Memory B cell (primary cell): ENCODE measurements at regions not wholly inside any gene's neighbourhood (a gene's known extent, or its start where the extent isn't known, plus 50 kb on each side); places are given as distances from the start of the nearest gene placed in this dataset.
"Not testable (repeated sequence)": the region's sequence is repeated elsewhere in the genome, so short reads cannot be mapped to it uniquely, and the experiment has no call there.

ENCODE experiments used
- ATAC-seq: fragments of 150-1000 bp; cut with Tn5 transposase; 2 replicates; pipeline ENCODE4 v1.10.0; 2021; ENCODE audit warnings: low read depth, mild to moderate bottlenecking, moderate library complexity
- DNase-seq, 2 donors: peaks; one replicate each; pipeline ENCODE4 v3.0.0; 2022; ENCODE audit warnings: low spot score in 2 of 2
- H3K27ac Mint-ChIP-seq: one replicate; pipeline ENCODE4 v1.8.0; 2022; ENCODE audit warnings: mild to moderate bottlenecking, moderate library complexity, mixed read lengths
- H3K27me3 Mint-ChIP-seq: one replicate; pipeline ENCODE4 v1.8.0; 2022; ENCODE audit warnings: mixed read lengths
- H3K36me3 Mint-ChIP-seq: one replicate; pipeline ENCODE4 v1.8.0; 2022; ENCODE audit warnings: mild to moderate bottlenecking, mixed read lengths
- H3K4me1 Mint-ChIP-seq: one replicate; pipeline ENCODE4 v1.8.0; 2022; ENCODE audit warnings: mixed read lengths
- H3K4me3 Mint-ChIP-seq: one replicate; pipeline ENCODE4 v1.8.0; 2022; ENCODE audit warnings: mild to moderate bottlenecking, moderate library complexity, mixed read lengths
- H3K9me3 Mint-ChIP-seq: one replicate; pipeline ENCODE4 v1.8.0; 2022; ENCODE audit warnings: mixed read lengths

DNA sequence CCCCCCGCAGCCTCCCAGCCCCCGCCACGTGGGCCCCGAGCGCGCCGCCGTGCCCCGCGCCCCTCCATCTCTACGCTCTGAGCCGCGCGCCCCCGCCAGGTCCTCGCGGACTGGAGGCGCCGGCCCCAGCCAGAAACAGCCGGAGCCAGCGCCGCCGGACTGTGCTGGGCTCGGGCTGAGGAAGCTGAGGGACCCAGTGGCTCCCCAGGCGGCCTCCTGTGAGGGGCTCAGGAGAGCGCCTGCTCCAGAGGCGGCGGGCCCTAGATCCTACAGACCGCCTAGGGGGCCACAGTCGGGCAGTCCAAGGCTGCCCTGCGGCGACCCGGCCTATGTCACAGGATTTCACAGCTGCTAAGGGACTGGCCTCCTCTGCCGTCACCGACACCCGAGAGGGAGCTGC lies 82.1 kb downstream of the NENF start:
- Mint-ChIP-seq H3K27ac (no peak overlapping the region), H3K4me1 (peaks cover 5% of the 10 kb centered on the region), H3K9me3 (no peaks in the 10 kb centered on the region), H3K4me3 (peak overlapping the region; percentile 56), H3K36me3 (no peaks in the 10 kb centered on the region), H3K27me3 (peaks cover 30% of the 10 kb centered on the region)
- ATAC-seq (peak; percentile 21), DNase-seq (no peak)

DNA sequence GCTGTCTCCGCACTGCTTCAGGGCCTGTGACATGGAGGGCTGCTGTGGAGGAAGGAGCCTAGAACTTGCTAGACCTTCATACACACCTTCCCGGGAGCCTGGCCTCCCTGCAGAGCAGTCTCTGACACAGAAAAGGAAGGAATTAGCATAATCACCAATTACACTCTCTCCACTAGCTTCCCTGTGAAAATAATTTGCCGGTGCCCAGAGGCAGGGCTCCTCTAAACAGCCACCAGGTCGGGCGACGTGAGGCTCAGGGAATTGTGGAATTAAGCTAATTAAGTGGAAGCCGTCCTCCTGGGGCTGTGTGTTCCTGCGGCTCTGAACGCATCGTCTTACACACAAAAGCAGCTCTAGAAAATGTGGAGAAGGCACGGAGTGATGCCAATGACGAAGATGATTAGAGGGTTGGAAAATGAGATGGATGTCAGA lies 82.6 kb downstream of the NENF start:
- no peaks in the 10 kb centered on the region for H3K36me3 Mint-ChIP-seq
- ATAC-seq (peak; percentile 24), DNase-seq (no peak)
- H3K4me1 Mint-ChIP-seq = peaks cover 5% of the 10 kb centered on the region
- no peak overlapping the region for H3K27ac Mint-ChIP-seq
- H3K4me3 Mint-ChIP-seq = no peak overlapping the region
- H3K9me3 Mint-ChIP-seq = no peaks in the 10 kb centered on the region
- peaks cover 30% of the 10 kb centered on the region for H3K27me3 Mint-ChIP-seq

DNA sequence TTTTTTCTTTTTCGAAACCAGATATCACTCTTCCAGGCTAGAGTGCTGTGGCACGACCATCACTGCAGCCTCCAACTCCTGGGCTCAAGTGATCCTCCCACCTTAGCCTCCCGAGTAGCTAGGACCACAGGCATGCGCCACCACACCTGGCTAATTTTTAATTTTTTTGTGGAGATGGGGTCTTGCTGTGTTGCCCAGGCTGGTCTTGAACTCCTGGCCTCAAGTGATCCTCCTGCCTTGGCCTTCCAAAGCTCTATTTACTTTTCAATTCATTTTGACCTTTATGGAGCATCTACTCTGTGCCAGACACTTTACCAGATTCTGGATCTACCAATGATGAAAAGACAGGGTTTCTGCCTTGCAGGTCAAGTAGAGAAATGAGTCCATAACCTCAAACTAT lies 83.3 kb downstream of the NENF start:
- H3K4me1 Mint-ChIP-seq, H3K27ac Mint-ChIP-seq, H3K4me3 Mint-ChIP-seq, H3K9me3 Mint-ChIP-seq, ATAC-seq, DNase-seq, H3K36me3 Mint-ChIP-seq: not testable (repeated sequence)
- H3K27me3 Mint-ChIP-seq = peaks cover 27% of the 10 kb centered on the region

GRCh38 chr1:212518188-212519054 lies 85.7 kb downstream of the NENF start:
- Mint-ChIP-seq H3K36me3 (no peaks in the 10 kb centered on the region), H3K4me3 (no peak overlapping the region), H3K27ac (no peak overlapping the region), H3K9me3 (no peaks in the 10 kb centered on the region), H3K4me1 (peaks cover 5% of the 10 kb centered on the region), H3K27me3 (peaks cover 22% of the 10 kb centered on the region)
- ATAC-seq (no peak), DNase-seq (no peak)

DNA sequence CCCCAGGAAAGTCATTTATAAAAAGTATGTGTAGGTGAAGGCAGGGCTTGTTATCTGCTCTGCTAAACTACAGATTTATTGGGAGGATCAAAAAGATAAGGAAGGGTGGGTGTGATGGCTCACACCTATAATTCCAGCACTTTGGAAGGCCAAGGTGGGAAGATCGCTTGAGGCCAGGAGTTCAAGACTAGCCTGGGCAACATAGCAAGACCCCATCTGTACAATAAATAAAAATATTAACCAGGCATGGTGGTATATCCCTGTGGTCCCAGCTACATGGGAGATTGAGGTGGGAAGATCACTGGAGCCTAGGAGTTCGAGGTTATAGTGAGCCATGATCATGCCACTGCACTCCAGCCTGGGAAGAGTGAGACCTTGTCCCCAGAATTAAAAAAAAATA lies 86.4 kb downstream of the NENF start:
- H3K4me1 Mint-ChIP-seq = peaks cover 2% of the 10 kb centered on the region
- no peak overlapping the region for H3K27ac Mint-ChIP-seq
- H3K36me3 Mint-ChIP-seq = no peaks in the 10 kb centered on the region
- no peak overlapping the region for H3K4me3 Mint-ChIP-seq
- peaks cover 21% of the 10 kb centered on the region for H3K27me3 Mint-ChIP-seq
- no peaks in the 10 kb centered on the region for H3K9me3 Mint-ChIP-seq
- no peak for DNase-seq
- no peak for ATAC-seq

- DNase-seq (no peak), ATAC-seq (no peak)
- H3K36me3 Mint-ChIP-seq = no peaks in the 10 kb centered on the region
- H3K9me3 Mint-ChIP-seq = no peaks in the 10 kb centered on the region
- H3K4me1 Mint-ChIP-seq = no peaks in the 10 kb centered on the region
- peaks cover 19% of the 10 kb centered on the region for H3K27me3 Mint-ChIP-seq
- H3K27ac Mint-ChIP-seq = no peak overlapping the region
- no peak overlapping the region for H3K4me3 Mint-ChIP-seq
These were observed 87.6 kb downstream of the NENF start for GRCh38 chr1:212520299-212520698.

- no peak overlapping the region for H3K27ac Mint-ChIP-seq
- no peaks in the 10 kb centered on the region for H3K4me1 Mint-ChIP-seq
- DNase-seq (no peak), ATAC-seq (no peak)
- H3K4me3 Mint-ChIP-seq = no peak overlapping the region
- no peaks in the 10 kb centered on the region for H3K36me3 Mint-ChIP-seq
- H3K27me3 Mint-ChIP-seq = peaks cover 15% of the 10 kb centered on the region
- H3K9me3 Mint-ChIP-seq = no peaks in the 10 kb centered on the region
These were observed 87.8 kb upstream of the ATF3 start for GRCh38 chr1:212520746-212521145.

- Mint-ChIP-seq H3K9me3 (no peaks in the 10 kb centered on the region), H3K27ac (no peak overlapping the region), H3K27me3 (peaks cover 7% of the 10 kb centered on the region), H3K4me3 (no peak overlapping the region), H3K36me3 (no peaks in the 10 kb centered on the region), H3K4me1 (no peaks in the 10 kb centered on the region)
- DNase-seq (no peak), ATAC-seq (no peak)
These were observed 83.0 kb upstream of the ATF3 start for GRCh38 chr1:212525479-212526110.

- DNase-seq (no peak), ATAC-seq (no peak)
- peaks cover 7% of the 10 kb centered on the region for H3K27me3 Mint-ChIP-seq
- H3K36me3 Mint-ChIP-seq = no peaks in the 10 kb centered on the region
- no peak overlapping the region for H3K27ac Mint-ChIP-seq
- no peak overlapping the region for H3K4me3 Mint-ChIP-seq
- no peaks in the 10 kb centered on the region for H3K9me3 Mint-ChIP-seq
- H3K4me1 Mint-ChIP-seq = no peaks in the 10 kb centered on the region
These were observed 82.5 kb upstream of the ATF3 start for GRCh38 chr1:212526111-212526491.

- H3K36me3 Mint-ChIP-seq = no peaks in the 10 kb centered on the region
- no peak for ATAC-seq
- no peak overlapping the region for H3K4me3 Mint-ChIP-seq
- no peak for DNase-seq
- H3K27me3 Mint-ChIP-seq = peaks cover 5% of the 10 kb centered on the region
- H3K9me3 Mint-ChIP-seq = no peaks in the 10 kb centered on the region
- H3K4me1 Mint-ChIP-seq = peaks cover 2% of the 10 kb centered on the region
- H3K27ac Mint-ChIP-seq = no peak overlapping the region
These were observed 80.1 kb upstream of the ATF3 start for GRCh38 chr1:212528501-212528900.

GRCh38 chr1:212529211-212529741 lies 79.3 kb upstream of the ATF3 start:
- no peak for DNase-seq
- Mint-ChIP-seq H3K36me3 (no peaks in the 10 kb centered on the region), H3K4me1 (peaks cover 2% of the 10 kb centered on the region), H3K27ac (no peak overlapping the region), H3K9me3 (no peaks in the 10 kb centered on the region), H3K4me3 (no peak overlapping the region), H3K27me3 (peaks cover 7% of the 10 kb centered on the region)
- no peak for ATAC-seq

DNA sequence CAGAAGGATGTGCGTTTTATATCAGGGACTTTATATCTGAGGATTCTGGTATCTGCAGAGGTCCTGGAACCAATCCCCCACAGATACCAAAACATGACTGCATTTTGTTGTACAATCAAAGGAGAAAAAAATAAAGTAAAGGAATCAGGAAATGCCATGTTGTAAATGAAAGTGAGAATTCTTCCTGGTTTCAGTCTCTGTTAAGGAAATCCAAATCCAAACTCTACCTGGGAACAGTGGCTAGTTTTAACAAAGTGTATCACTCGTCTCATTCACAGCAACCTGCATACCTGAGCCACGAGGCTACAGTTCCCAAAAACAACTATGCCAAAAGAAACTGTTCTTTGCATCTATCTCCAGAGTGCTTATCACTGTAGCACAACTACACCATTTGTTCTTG lies 77.3 kb upstream of the ATF3 start:
- Mint-ChIP-seq H3K27me3 (peaks cover 14% of the 10 kb centered on the region), H3K36me3 (peaks cover 2% of the 10 kb centered on the region), H3K27ac (no peak overlapping the region), H3K4me1 (peaks cover 2% of the 10 kb centered on the region), H3K9me3 (peaks cover 1% of the 10 kb centered on the region), H3K4me3 (no peak overlapping the region)
- ATAC-seq = no peak
- DNase-seq = no peak

- Mint-ChIP-seq H3K4me1 (peaks cover 2% of the 10 kb centered on the region), H3K9me3 (peaks cover 1% of the 10 kb centered on the region), H3K4me3 (no peak overlapping the region), H3K27me3 (peaks cover 14% of the 10 kb centered on the region), H3K36me3 (peaks cover 2% of the 10 kb centered on the region), H3K27ac (no peak overlapping the region)
- DNase-seq = no peak
- no peak for ATAC-seq
These were observed 76.8 kb upstream of the ATF3 start for GRCh38 chr1:212531796-212532195.

DNA sequence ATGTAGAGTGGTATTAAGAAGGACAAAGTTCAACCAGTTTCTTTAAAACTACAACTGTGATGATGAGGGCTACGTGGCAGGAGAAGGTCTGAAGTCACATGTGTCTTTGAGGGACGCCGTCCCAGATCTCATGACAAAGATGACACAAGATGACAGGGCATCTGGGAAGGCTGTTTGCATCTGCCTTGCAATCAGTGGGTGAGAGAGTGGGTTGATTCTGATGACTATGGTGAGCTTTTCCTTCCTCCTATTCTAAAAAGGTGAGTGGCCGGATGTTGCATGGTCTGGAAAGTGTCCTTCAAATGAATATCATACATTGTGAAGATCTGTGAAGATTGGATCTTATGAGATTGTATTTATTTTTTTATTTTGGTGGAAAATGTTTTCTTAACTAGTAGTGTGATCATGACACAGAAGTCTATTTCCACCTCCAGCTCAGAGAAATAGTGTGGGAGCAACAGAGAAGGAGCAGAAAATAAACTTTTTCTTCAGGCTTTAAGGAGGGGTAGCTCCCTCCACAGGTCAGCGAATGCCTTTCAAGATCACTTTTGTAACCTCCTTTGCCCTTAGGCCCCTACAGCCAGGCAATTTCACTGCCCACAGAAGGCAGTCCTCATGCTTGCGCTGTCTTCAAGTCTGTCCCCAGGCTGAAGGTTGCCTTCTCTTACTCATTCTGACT lies 76.0 kb upstream of the ATF3 start:
- H3K36me3 Mint-ChIP-seq = peaks cover 2% of the 10 kb centered on the region
- peaks cover 14% of the 10 kb centered on the region for H3K27me3 Mint-ChIP-seq
- no peak overlapping the region for H3K27ac Mint-ChIP-seq
- peaks cover 2% of the 10 kb centered on the region for H3K4me1 Mint-ChIP-seq
- DNase-seq (no peak), ATAC-seq (no peak)
- H3K4me3 Mint-ChIP-seq = no peak overlapping the region
- H3K9me3 Mint-ChIP-seq = peaks cover 1% of the 10 kb centered on the region
